Endothelial cell (in vitro differentiated cells): ENCODE measurements at regions not wholly inside any gene's neighbourhood (a gene's known extent, or its start where the extent isn't known, plus 50 kb on each side); places are given as distances from the start of the nearest gene placed in this dataset.

ENCODE experiments used
- DNase-seq: peaks from one replicate; pipeline ENCODE4 v3.0.0; 2021; ENCODE audit warnings: low spot score
- H3K27ac Mint-ChIP-seq: one replicate; pipeline ENCODE4 v1.8.0; 2021; ENCODE audit warnings: mixed read lengths, inconsistent platforms; ENCODE audit not compliant: unreplicated experiment
- H3K27me3 Mint-ChIP-seq: one replicate; pipeline ENCODE4 v1.8.0; 2021; ENCODE audit warnings: mild to moderate bottlenecking, moderate library complexity, mixed read lengths, inconsistent platforms; ENCODE audit not compliant: unreplicated experiment
- H3K36me3 Mint-ChIP-seq: one replicate; pipeline ENCODE4 v1.8.0; 2021; ENCODE audit warnings: mild to moderate bottlenecking, low read depth, mixed read lengths, inconsistent platforms; ENCODE audit not compliant: unreplicated experiment
- H3K4me1 Mint-ChIP-seq: one replicate; pipeline ENCODE4 v1.8.0; 2021; ENCODE audit warnings: mild to moderate bottlenecking, mixed read lengths, inconsistent platforms; ENCODE audit not compliant: unreplicated experiment
- H3K4me3 Mint-ChIP-seq: one replicate; pipeline ENCODE4 v1.8.0; 2021; ENCODE audit warnings: mild to moderate bottlenecking, mixed read lengths, inconsistent platforms; ENCODE audit not compliant: unreplicated experiment
- H3K9me3 Mint-ChIP-seq: one replicate; pipeline ENCODE4 v1.8.0; 2021; ENCODE audit warnings: mixed read lengths, inconsistent platforms; ENCODE audit not compliant: unreplicated experiment
- TF ChIP-seq, protein P1 (sequence below): fragments of 200-600 bp; sonication (generic); IDR thresholded peaks from one replicate; pipeline ENCODE4 v1.5.0; 2021; ENCODE audit warnings: antibody characterized with exemption; ENCODE audit not compliant: unreplicated experiment

DNA sequence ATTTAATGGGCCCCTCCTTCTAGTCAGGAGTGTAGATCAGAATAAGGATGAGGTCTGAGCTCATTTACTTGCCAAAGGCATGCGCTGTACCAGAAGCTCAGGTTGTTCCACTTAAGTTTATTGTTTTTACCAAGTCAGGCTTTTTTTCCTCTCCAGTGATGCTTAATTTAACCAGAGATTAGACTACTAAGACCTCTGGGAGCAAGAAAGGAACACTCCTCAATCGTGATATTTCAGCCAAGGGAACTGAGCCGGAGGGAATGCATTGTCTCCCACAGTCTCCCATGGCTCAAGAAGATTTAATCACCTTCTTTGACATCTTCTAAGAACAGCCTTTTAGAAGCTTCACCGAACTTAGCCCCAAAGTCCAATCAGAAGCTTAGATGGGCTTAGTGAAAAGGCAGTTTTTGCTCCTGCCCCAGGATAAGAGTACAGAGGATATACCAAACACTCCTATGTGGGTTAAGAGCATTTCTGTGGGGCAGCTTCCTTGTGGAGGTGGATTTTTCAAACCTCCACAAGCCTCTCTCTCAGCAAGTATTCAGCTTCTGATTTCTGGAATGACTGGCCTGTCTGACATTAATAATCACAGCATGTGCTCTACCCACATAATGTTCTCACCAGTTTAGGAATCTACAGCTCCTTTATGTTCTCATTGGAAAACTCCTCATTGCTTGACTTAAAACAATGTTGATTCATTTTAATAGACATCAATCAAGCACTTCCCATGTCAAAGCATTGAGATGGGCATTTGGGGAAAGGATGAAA lies 322.7 kb downstream of the SUCLA2 start:
- TF ChIP-seq, protein P1, sequence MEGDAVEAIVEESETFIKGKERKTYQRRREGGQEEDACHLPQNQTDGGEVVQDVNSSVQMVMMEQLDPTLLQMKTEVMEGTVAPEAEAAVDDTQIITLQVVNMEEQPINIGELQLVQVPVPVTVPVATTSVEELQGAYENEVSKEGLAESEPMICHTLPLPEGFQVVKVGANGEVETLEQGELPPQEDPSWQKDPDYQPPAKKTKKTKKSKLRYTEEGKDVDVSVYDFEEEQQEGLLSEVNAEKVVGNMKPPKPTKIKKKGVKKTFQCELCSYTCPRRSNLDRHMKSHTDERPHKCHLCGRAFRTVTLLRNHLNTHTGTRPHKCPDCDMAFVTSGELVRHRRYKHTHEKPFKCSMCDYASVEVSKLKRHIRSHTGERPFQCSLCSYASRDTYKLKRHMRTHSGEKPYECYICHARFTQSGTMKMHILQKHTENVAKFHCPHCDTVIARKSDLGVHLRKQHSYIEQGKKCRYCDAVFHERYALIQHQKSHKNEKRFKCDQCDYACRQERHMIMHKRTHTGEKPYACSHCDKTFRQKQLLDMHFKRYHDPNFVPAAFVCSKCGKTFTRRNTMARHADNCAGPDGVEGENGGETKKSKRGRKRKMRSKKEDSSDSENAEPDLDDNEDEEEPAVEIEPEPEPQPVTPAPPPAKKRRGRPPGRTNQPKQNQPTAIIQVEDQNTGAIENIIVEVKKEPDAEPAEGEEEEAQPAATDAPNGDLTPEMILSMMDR, result no peak
- no peaks in the 10 kb centered on the region for H3K9me3 Mint-ChIP-seq
- no peak overlapping the region for H3K27ac Mint-ChIP-seq
- no peak for DNase-seq
- H3K27me3 Mint-ChIP-seq, result no peaks in the 10 kb centered on the region
- no peaks in the 10 kb centered on the region for H3K36me3 Mint-ChIP-seq
- no peak overlapping the region for H3K4me3 Mint-ChIP-seq
- H3K4me1 Mint-ChIP-seq, result peaks cover 8% of the 10 kb centered on the region

DNA sequence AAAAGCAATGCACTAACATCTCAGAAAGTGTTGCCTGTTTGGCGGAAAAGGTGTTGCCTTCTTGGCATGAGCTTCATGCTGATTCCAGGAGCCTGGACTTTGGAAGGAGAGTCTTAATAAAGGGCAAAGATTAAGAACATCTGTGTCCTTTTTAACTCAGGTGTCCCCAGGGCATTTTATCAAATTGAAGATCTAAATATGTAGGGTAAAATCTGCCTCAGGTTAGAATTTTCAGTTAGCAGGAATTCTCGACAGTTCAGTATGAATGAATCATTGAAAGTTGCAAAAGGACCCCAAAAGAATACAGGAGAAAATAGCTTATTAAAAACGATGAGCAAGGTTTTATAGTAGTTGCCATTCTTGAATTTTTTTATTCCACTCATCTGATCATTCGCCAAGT lies 325.2 kb downstream of the SUCLA2 start:
- no peaks in the 10 kb centered on the region for H3K9me3 Mint-ChIP-seq
- H3K27me3 Mint-ChIP-seq, result no peaks in the 10 kb centered on the region
- DNase-seq, result no peak
- TF ChIP-seq, protein P1, result no peak
- H3K36me3 Mint-ChIP-seq, result no peaks in the 10 kb centered on the region
- H3K4me1 Mint-ChIP-seq, result peaks cover 8% of the 10 kb centered on the region
- no peak overlapping the region for H3K27ac Mint-ChIP-seq
- H3K4me3 Mint-ChIP-seq, result no peak overlapping the region

DNA sequence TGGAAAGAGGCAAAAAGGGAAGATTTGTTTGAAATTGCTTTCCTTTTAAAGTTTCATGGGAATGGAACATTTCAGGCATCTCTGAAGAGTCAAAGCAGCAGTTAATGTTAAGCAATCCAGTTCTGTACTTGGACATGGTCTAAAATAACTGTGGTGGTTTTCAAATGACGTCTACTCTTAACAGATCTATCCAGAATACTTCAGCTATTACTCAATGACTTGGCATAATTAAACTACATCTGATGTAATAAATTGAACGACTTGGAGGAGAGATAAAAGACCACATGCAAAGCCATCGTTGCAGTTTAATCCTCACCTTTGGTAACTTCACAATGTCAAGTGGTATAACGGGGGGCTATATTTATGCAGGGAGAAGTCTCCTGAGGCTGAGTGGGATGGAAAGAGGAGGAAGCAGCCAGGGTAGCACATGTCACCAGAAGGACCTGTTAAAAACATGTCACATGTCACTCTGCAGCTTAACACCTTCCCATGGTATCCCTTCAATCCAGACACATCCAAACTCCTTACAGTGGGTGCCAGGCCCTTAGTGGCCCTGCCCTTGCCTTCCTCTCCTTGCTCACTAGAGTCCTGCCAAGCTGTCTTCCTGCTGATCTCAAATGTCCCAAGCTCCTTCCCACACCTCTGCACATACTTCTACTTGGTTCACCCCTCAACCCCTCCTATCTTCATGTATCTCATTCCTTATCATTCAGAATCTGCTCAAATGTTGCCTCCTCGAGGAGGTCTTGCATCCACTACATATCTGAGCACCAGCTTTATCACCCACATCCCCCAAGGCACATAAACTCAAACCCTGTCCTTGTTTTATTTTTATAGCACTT lies 327.8 kb downstream of the SUCLA2 start:
- no peaks in the 10 kb centered on the region for H3K9me3 Mint-ChIP-seq
- TF ChIP-seq, protein P1, result no peak
- no peak for DNase-seq
- H3K36me3 Mint-ChIP-seq, result no peaks in the 10 kb centered on the region
- no peaks in the 10 kb centered on the region for H3K27me3 Mint-ChIP-seq
- H3K4me3 Mint-ChIP-seq, result no peak overlapping the region
- H3K27ac Mint-ChIP-seq, result no peak overlapping the region
- no peaks in the 10 kb centered on the region for H3K4me1 Mint-ChIP-seq

DNA sequence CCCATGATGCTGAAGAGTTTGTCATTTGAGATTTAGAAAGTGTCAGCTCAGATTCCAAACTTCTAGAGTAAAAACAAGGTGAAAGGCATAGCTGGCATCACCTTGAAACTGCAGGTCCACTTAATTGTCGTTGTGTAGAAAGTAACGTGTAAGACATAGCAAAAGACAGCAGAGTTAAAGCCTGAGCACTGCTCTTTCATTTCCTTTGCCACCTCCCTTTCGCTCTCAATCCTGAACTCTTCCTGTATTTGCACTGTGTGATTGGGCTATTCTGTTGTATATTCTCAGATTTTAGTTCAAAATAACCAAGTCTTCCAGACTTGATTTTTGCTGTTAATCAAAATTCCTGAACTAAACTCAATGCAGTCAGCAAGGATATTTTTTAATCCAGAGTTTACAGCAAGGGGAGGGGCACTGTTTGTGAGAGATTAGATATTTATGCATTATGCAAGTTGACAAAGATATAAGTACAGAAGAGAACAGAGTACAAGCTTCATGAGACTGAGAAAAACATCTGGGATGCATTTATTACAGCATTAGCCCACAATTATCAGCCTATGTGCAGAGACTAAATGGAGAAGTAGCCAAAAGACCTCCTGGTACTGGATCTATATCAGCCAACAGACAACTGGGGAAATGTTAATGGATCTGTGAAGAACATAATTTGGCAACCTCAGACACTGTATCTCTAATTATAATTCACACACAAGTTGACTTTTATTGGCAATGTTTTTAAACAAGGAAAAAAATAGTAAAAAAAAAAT lies 328.6 kb downstream of the SUCLA2 start:
- Mint-ChIP-seq H3K4me3 (no peak overlapping the region), H3K9me3 (no peaks in the 10 kb centered on the region), H3K27ac (no peak overlapping the region), H3K36me3 (no peaks in the 10 kb centered on the region), H3K27me3 (no peaks in the 10 kb centered on the region), H3K4me1 (no peaks in the 10 kb centered on the region)
- TF ChIP-seq, protein P1, result no peak
- DNase-seq, result no peak
